ENCODE measurements at regions not wholly inside any gene's neighbourhood (a gene's known extent, or its start where the extent isn't known, plus 50 kb on each side); places are given as distances from the start of the nearest gene placed in this dataset.

- no peak for TF ChIP-seq CTCF (IDR thresholded peaks at IDR 0.05)
- no peak for TF ChIP-seq POLR2A (IDR thresholded peaks at IDR 0.05)
Observed at GRCh38 chr4:178242655-178243054, 800.4 kb upstream of the AGA start.
